AG04450 (cell line): ENCODE measurements at regions not wholly inside any gene's neighbourhood (a gene's known extent, or its start where the extent isn't known, plus 50 kb on each side); places are given as distances from the start of the nearest gene placed in this dataset.
A peak's percentile ranks its signal among the peaks of the same experiment; 100 is the strongest.

Experiments
- CTCF ChIA-PET: fragments of 300-600, 350-600 bp; formaldehyde crosslinking; extraction: SDS; loops from one replicate; lab custom pipeline; 2022; ENCODE audit warnings: antibody characterized with exemption, inconsistent platforms; lab: Charles Lee
- POLR2A ChIA-PET: fragments of 350-600 bp; formaldehyde crosslinking; extraction: SDS; loops from one replicate; lab custom pipeline; 2021; ENCODE audit warnings: antibody characterized with exemption, inconsistent platforms; lab: Yijun Ruan, JAX
- DNase-seq: peaks from one replicate; pipeline ENCODE4 v3.0.0-alpha.2; 2011; ENCODE audit warnings: low read depth, low spot score
- H3K27ac ChIP-seq: one replicate; pipeline ENCODE4 v1.5.1; 2012; ENCODE audit warnings: low read depth, low read length, control low read depth
- H3K27me3 ChIP-seq: one replicate; pipeline ENCODE4 v1.6.0; 2012; ENCODE audit warnings: low read length; ENCODE audit not compliant: control insufficient read depth, insufficient read depth
- H3K4me3 ChIP-seq: 2 replicates; pipeline ENCODE4 v1.5.1; 2011; ENCODE audit warnings: mild to moderate bottlenecking, low read depth, low read length, control low read depth
- H3K9me3 ChIP-seq: 2 replicates; pipeline ENCODE4 v1.5.1; 2012; ENCODE audit warnings: low read length; ENCODE audit not compliant: control insufficient read depth, insufficient read depth
- TF ChIP-seq, protein P1 (sequence below): IDR thresholded peaks from 2 replicates; pipeline ENCODE4 v1.5.1; 2011; ENCODE audit warnings: low read depth, low read length, control low read depth, inconsistent platforms

DNA sequence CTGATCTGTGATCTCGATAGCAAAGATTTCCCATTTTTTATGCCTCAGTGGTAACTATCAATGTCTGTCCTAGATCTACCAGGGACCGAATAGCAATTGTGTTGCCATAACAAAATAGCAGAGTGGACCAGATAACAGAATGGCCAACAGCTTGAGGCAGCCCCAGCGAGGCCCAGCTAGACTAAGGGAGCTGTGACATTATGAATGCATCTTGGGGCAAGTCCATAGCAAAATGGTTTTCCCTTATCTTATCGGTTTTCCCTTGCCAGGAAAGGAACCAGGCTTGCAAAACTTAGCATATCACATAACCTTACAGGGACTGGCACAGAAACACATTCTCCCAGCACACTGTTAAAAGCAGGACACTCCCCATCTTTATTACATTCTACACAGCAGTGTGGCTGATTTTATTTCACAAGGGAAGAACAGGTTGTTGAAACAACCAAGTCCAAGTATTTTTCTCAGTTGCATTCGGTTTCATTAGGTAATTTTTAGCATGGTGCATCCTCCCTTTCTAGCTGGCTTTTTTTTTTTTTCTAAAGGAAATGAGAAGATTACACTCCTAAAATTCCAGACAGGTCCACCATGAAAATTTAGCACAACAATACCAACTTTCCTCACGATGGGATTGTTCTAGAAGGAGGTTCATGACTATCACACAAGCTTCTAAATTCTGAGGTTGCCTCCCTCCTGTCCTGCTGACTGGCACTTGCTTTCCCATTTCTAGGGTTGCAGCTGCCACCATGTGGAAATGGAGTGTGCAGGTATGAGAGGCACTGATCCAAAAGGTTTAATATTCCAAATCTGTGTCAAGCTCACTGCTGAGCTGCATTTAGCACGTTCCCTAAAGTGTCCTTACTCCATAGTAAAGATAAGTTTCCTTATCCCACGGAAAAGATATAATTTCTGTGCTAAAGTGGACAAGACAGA lies 97.0 kb upstream of the SLC35G4 start:
- ChIA-PET CTCF (interaction anchor here (0.7 to 1.3 kb wide), 6 partner anchors 9 to 202 kb away, joined by 3 to 12 read pairs (median 4); no protein-coding TSS in a partner anchor), POLR2A (no interaction called here)
- H3K27me3 ChIP-seq: no peaks in the 10 kb centered on the region
- no peak overlapping the region for H3K27ac ChIP-seq
- no peak for DNase-seq
- TF ChIP-seq, protein P1, sequence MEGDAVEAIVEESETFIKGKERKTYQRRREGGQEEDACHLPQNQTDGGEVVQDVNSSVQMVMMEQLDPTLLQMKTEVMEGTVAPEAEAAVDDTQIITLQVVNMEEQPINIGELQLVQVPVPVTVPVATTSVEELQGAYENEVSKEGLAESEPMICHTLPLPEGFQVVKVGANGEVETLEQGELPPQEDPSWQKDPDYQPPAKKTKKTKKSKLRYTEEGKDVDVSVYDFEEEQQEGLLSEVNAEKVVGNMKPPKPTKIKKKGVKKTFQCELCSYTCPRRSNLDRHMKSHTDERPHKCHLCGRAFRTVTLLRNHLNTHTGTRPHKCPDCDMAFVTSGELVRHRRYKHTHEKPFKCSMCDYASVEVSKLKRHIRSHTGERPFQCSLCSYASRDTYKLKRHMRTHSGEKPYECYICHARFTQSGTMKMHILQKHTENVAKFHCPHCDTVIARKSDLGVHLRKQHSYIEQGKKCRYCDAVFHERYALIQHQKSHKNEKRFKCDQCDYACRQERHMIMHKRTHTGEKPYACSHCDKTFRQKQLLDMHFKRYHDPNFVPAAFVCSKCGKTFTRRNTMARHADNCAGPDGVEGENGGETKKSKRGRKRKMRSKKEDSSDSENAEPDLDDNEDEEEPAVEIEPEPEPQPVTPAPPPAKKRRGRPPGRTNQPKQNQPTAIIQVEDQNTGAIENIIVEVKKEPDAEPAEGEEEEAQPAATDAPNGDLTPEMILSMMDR: peak; percentile 38; the same call in 1 of the 2 replicates
- H3K9me3 ChIP-seq: no peaks in the 10 kb centered on the region
- no peak overlapping the region for H3K4me3 ChIP-seq

DNA sequence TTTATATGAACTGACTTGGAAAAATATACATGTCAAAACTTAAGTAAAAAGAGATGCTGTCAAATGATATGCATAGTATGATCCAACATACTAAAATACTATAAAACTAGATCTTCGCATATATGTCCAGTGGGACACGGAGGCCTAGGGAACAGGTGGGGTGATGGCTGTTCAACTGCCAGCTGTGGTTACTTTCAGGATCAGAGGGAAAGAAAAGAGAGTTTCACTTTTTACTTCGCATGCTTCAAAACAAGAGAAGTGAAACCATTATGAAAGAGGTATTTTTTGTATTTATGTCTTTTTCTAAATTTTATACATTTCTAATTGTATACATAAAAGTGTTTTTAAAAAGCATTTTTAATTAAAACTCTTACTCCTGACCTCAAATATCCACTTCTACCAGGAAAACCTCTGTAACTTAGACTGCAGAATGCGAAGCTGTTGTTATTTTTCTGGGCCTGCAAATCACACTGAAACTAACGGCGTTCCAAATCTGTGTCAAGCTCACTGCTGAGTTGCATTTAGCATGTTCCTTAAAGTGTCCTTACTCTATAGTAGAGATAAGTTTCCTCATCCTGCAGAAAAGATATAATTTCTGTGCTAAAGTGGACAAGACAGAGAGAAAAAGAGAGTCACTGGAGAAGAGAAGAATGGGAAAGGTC lies 97.8 kb upstream of the SLC35G4 start:
- H3K27me3 ChIP-seq: no peaks in the 10 kb centered on the region
- DNase-seq: no peak
- H3K9me3 ChIP-seq: no peaks in the 10 kb centered on the region
- POLR2A ChIA-PET: no interaction called here
- CTCF ChIA-PET: interaction anchor here (1.2 kb wide), 1 partner anchor 106 kb away, joined by 4 read pairs; no protein-coding TSS in a partner anchor
- TF ChIP-seq, protein P1: no peak
- no peak overlapping the region for H3K4me3 ChIP-seq
- no peak overlapping the region for H3K27ac ChIP-seq

DNA sequence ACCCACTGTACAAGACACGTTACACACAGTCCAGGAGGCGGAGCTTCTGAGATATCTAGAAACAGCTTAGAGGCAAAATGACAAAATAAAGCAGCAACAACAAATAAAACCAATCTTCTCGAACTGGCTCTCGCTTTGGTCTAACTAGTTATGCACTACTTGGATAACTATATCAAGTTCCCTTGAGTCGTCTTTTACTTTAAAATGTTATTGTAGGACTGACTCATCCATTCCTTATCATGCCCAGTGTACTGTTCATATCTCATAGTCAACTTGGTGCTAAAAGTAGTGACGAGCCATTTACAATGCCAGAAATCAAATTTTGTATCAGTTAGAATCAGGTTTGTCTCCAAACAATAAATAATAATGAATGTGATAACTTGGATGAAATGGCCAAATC lies 102.5 kb upstream of the SLC35G4 start:
- no peak for DNase-seq
- no peak overlapping the region for H3K27ac ChIP-seq
- TF ChIP-seq, protein P1: no peak
- no peaks in the 10 kb centered on the region for H3K9me3 ChIP-seq
- CTCF ChIA-PET: interaction anchor here (0.8 kb wide), 1 partner anchor 46 kb away, joined by 3 read pairs; no protein-coding TSS in a partner anchor
- POLR2A ChIA-PET: no interaction called here
- no peaks in the 10 kb centered on the region for H3K27me3 ChIP-seq
- no peak overlapping the region for H3K4me3 ChIP-seq

DNA sequence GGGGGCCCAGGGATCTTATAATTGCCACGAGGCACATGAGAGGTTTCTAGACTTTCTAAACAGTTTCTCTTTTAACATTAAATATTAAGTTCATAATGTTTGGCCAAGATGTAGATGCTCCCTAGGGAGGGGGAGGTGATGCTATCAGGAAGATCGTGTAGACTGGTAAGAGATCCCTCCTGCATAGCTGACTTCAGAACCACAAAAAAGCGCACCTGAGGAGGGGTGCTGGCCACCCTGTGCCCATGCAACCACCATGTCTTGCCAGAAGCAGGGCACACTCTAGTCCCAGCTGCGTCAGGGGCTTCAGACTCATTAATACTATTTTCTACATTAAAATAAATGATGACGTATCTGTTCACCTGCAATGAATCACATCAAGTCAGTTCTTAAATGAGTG lies 103.4 kb upstream of the SLC35G4 start:
- no peak for DNase-seq
- Histone ChIP-seq H3K9me3 (no peaks in the 10 kb centered on the region), H3K4me3 (no peak overlapping the region), H3K27ac (no peak overlapping the region), H3K27me3 (no peaks in the 10 kb centered on the region)
- POLR2A ChIA-PET: no interaction called here
- CTCF ChIA-PET: interaction anchor here (1.3 to 1.6 kb wide), 2 partner anchors 13 to 195 kb away, joined by 7 to 8 read pairs; no protein-coding TSS in a partner anchor
- TF ChIP-seq, protein P1: no peak
